Esophagus (tissue), 2 donors: ENCODE measurements at regions not wholly inside any gene's neighbourhood (a gene's known extent, or its start where the extent isn't known, plus 50 kb on each side); places are given as distances from the start of the nearest gene placed in this dataset.
"Not testable (repeated sequence)": the region's sequence is repeated elsewhere in the genome, so short reads cannot be mapped to it uniquely, and the experiment has no call there.

Source experiments
- H3K27ac ChIP-seq, 2 donors: one replicate each; pipeline ENCODE4 v1.5.1; 2013; ENCODE audit warnings: low read depth in 2 of 2, mild to moderate bottlenecking in 2 of 2, inconsistent platforms in 1 of 2, low read length in 1 of 2, moderate library complexity in 1 of 2
- H3K27me3 ChIP-seq, 2 donors: one replicate each; pipeline ENCODE4 v1.6.1; 2013; ENCODE audit warnings: low read length in 2 of 2, control low read depth in 1 of 2, mild to moderate bottlenecking in 1 of 2; ENCODE audit not compliant: insufficient read depth in 2 of 2, control insufficient read depth in 1 of 2
- H3K36me3 ChIP-seq, 2 donors: one replicate each; pipeline ENCODE4 v1.6.1; 2013; ENCODE audit warnings: low read length in 1 of 2; ENCODE audit not compliant: control insufficient read depth in 2 of 2, insufficient read depth in 2 of 2
- H3K4me1 ChIP-seq, 2 donors: one replicate each; pipeline ENCODE4 v1.6.1; 2013; ENCODE audit warnings: low read length in 1 of 2; ENCODE audit not compliant: control insufficient read depth in 2 of 2, insufficient read depth in 2 of 2
- H3K4me3 ChIP-seq, 2 donors: one replicate each; pipeline ENCODE4 v1.5.1; 2013; ENCODE audit warnings: low read length in 2 of 2, mild to moderate bottlenecking in 2 of 2, low read depth in 1 of 2, moderate library complexity in 1 of 2
- H3K9me3 ChIP-seq, 2 donors: one replicate each; pipeline ENCODE4 v1.6.1; 2013; ENCODE audit warnings: mild to moderate bottlenecking in 2 of 2, low read depth in 1 of 2, low read length in 1 of 2, moderate library complexity in 1 of 2; ENCODE audit not compliant: control insufficient read depth in 2 of 2, insufficient read depth in 1 of 2
- WGBS, 2 donors: extraction: QIAGEN DNeasy Blood & Tissue Kit; methylation state at CpG; one replicate each; pipeline ENCODE4 v1.1.7; 2013; 5-methylcytosine and 5-hydroxymethylcytosine counted together
- donor health status: healthy with polysubstance abuse.
- donor health status: Bipolar disorder and iron deficiency.

DNA sequence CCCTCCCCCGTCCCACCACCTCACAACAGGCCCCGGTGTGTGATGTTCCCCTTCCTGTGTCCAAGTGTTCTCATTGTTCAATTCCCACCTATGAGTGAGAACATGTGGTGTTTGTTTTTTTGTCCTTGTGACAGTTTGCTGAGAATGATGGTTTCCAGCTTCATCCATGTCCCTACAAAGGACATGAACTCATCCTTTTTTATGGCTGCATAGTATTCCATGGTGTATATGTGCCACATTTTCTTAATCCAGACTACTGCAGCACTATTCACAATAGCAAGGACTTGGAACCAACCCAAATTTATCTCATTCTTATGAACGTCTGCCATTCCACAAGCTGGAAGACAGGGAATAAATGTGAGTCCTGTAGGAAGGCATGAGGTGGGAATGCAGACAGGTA is 79.6 kb upstream of the SLC6A11 start:
- not testable (repeated sequence) for H3K27me3 ChIP-seq, H3K27ac ChIP-seq, H3K4me1 ChIP-seq, H3K36me3 ChIP-seq, H3K9me3 ChIP-seq, H3K4me3 ChIP-seq
- WGBS, 2 donors, result 75 to 76% methylated on average over 3 of the region's 3 CpGs

GRCh38 chr3:10737785-10738184 is 78.2 kb upstream of the SLC6A11 start:
- no peak overlapping the region for H3K27ac ChIP-seq
- no peak overlapping the region for H3K4me3 ChIP-seq
- no peaks in the 10 kb centered on the region for H3K36me3 ChIP-seq
- no peaks in the 10 kb centered on the region for H3K4me1 ChIP-seq
- 87% methylated on average over 7 of the region's 7 CpGs for WGBS, 2 donors
- no peaks in the 10 kb centered on the region for H3K9me3 ChIP-seq
- peaks cover 8% of the 10 kb centered on the region in 2 donors for H3K27me3 ChIP-seq

GRCh38 chr3:10738688-10739372 is 77.2 kb upstream of the SLC6A11 start:
- Histone ChIP-seq H3K9me3 (no peaks in the 10 kb centered on the region), H3K27me3 (peaks cover 8% of the 10 kb centered on the region in 2 donors), H3K27ac (no peak overlapping the region), H3K36me3 (no peaks in the 10 kb centered on the region), H3K4me3 (peak overlapping the region in 1 of 2 donors; percentile 2), H3K4me1 (no peaks in the 10 kb centered on the region)
- 3 to 4% methylated on average over 30 of the region's 30 CpGs for WGBS, 2 donors

- H3K36me3 ChIP-seq, result no peaks in the 10 kb centered on the region
- peaks cover 6 to 8% of the 10 kb centered on the region in 2 donors for H3K27me3 ChIP-seq
- no peaks in the 10 kb centered on the region for H3K4me1 ChIP-seq
- H3K27ac ChIP-seq, result no peak overlapping the region
- H3K9me3 ChIP-seq, result no peaks in the 10 kb centered on the region
- 62 to 67% methylated on average over 4 of the region's 4 CpGs for WGBS, 2 donors
- H3K4me3 ChIP-seq, result no peak overlapping the region
These were observed 75.1 kb upstream of the SLC6A11 start for GRCh38 chr3:10740954-10741353.

GRCh38 chr3:10741891-10742671 is 73.9 kb upstream of the SLC6A11 start:
- Histone ChIP-seq H3K4me1 (no peaks in the 10 kb centered on the region), H3K9me3 (no peaks in the 10 kb centered on the region), H3K27me3 (peaks cover 6 to 8% of the 10 kb centered on the region in 2 donors), H3K4me3 (no peak overlapping the region), H3K36me3 (no peaks in the 10 kb centered on the region), H3K27ac (no peak overlapping the region)
- 74 to 77% methylated on average over 10 of the region's 10 CpGs for WGBS, 2 donors

DNA sequence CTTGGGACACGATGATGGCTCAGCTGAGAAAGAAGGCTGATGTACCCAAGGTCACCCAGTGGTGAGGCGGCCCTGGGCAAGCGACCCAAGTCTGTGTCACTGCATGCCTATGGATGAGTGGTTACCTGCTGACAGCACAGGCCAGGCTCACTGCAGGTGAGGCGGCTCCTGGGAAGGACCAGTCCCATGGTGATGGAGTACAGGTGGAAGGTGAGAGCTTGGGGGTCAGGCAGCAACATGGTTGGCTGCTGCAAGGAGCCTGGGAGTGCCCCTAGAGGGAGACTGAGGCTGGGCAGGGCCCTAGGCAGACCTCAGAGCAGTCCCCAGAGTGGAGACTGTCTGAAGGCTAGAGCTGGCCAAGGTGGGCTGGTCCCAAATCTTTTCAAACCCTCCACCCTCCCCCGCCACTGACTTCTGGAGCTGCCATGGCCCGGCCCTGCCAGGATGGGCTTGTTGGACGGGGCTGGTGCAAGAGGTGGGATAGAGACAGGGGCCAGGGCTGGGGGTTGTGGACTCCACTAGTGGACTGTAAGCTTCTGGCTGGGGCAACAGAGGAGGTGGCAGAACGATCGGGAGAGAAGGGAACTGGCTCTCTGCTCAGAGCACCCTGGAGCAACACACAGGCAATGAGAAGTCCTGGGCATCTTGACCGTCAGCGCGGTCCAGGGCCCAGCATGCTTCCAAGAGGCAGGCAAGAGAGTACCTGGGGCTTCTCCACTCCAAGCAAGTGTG is 72.5 kb upstream of the SLC6A11 start:
- Histone ChIP-seq H3K27me3 (no peaks in the 10 kb centered on the region), H3K4me1 (no peaks in the 10 kb centered on the region), H3K27ac (no peak overlapping the region), H3K4me3 (no peak overlapping the region), H3K9me3 (no peaks in the 10 kb centered on the region), H3K36me3 (no peaks in the 10 kb centered on the region)
- 84% methylated on average over 12 of the region's 12 CpGs for WGBS, 2 donors

- Histone ChIP-seq H3K4me3 (no peak overlapping the region), H3K4me1 (no peaks in the 10 kb centered on the region), H3K36me3 (no peaks in the 10 kb centered on the region), H3K9me3 (no peaks in the 10 kb centered on the region), H3K27ac (no peak overlapping the region), H3K27me3 (no peaks in the 10 kb centered on the region)
- 20 to 23% methylated on average over 7 of the region's 7 CpGs for WGBS, 2 donors
These were observed 71.9 kb upstream of the SLC6A11 start for GRCh38 chr3:10744098-10744465.

DNA sequence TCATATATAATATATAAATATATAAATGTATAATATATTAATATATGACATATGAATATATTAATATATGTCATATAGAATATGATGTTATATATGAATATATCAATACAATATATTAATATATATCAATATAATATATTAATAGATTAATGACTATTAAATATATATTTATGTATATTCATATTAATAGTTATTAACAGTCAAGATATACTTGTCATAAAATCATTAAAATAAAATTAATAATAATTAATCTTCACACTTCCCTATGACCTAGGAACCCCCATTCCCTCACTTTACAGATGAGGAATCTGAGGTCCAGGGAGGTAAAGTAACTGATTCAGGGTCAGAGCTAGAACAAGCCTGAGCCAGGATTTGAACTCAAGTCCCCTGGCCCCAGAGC is 70.6 kb upstream of the SLC6A11 start:
- no peak overlapping the region for H3K27ac ChIP-seq
- no peaks in the 10 kb centered on the region for H3K27me3 ChIP-seq
- peaks cover 0 to 3% of the 10 kb centered on the region in 2 donors for H3K9me3 ChIP-seq
- H3K36me3 ChIP-seq, result no peaks in the 10 kb centered on the region
- no peak overlapping the region for H3K4me3 ChIP-seq
- H3K4me1 ChIP-seq, result no peaks in the 10 kb centered on the region

- Histone ChIP-seq H3K4me3 (no peak overlapping the region), H3K27me3 (no peaks in the 10 kb centered on the region), H3K9me3 (peaks cover 0 to 3% of the 10 kb centered on the region in 2 donors), H3K36me3 (no peaks in the 10 kb centered on the region), H3K4me1 (no peaks in the 10 kb centered on the region), H3K27ac (no peak overlapping the region)
- 61 to 62% methylated on average over 4 of the region's 4 CpGs for WGBS, 2 donors
These were observed 70.0 kb upstream of the SLC6A11 start for GRCh38 chr3:10746001-10746400.
